Cardiac muscle cell (in vitro differentiated cells and primary cell): ENCODE measurements at regions not wholly inside any gene's neighbourhood (a gene's known extent, or its start where the extent isn't known, plus 50 kb on each side); places are given as distances from the start of the nearest gene placed in this dataset.
"Not testable (repeated sequence)": the region's sequence is repeated elsewhere in the genome, so short reads cannot be mapped to it uniquely, and the experiment has no call there.

ENCODE experiments used
- DNase-seq, 2 donors: peaks; one replicate each; pipeline versions ENCODE4 v3.0.0 to v3.0.0-alpha.2; 2010 to 2017; ENCODE audit warnings: low read depth in 1 of 2, low spot score in 1 of 2
- H3K27ac ChIP-seq: fragments of 200-600 bp; sonication (generic); 2 replicates; pipeline ENCODE4 v1.5.1; 2016
- H3K27me3 ChIP-seq: fragments of 200-600 bp; sonication (generic); 2 replicates; pipeline ENCODE4 v1.6.0; 2016; ENCODE audit warnings: control low read depth
- H3K36me3 ChIP-seq: fragments of 200-600 bp; sonication (generic); 2 replicates; pipeline ENCODE4 v1.5.1; 2016; ENCODE audit warnings: control low read depth
- H3K4me1 ChIP-seq: fragments of 200-600 bp; sonication (generic); 2 replicates; pipeline ENCODE4 v1.8.1; 2017; ENCODE audit warnings: low read depth, mild to moderate bottlenecking, mixed run types
- H3K4me3 ChIP-seq: fragments of 200-600 bp; sonication (generic); 2 replicates; pipeline ENCODE4 v1.5.1; 2016; ENCODE audit warnings: mild to moderate bottlenecking
- H3K9me3 ChIP-seq: fragments of 200-600 bp; sonication (generic); 2 replicates; pipeline ENCODE4 v1.5.1; 2017; ENCODE audit warnings: low read depth, mild to moderate bottlenecking, control low read depth
- CTCF ChIP-seq: IDR thresholded peaks from 2 replicates; pipeline ENCODE4 v1.5.1; 2012; ENCODE audit warnings: low read depth, mild to moderate bottlenecking, low read length

- Histone ChIP-seq H3K4me1 (peaks cover 9% of the 10 kb centered on the region), H3K4me3 (no peak overlapping the region), H3K27me3 (no peaks in the 10 kb centered on the region), H3K9me3 (no peaks in the 10 kb centered on the region), H3K36me3 (no peaks in the 10 kb centered on the region), H3K27ac (no peak overlapping the region)
- no peak for TF ChIP-seq CTCF
- DNase-seq: no peak
Measured at GRCh38 chr16:29314292-29314934, 92.1 kb downstream of the NPIPB11 start.

GRCh38 chr16:29313559-29314048 lies 92.9 kb downstream of the NPIPB11 start:
- H3K36me3 ChIP-seq: no peaks in the 10 kb centered on the region
- no peak for DNase-seq
- no peak overlapping the region for H3K27ac ChIP-seq
- no peaks in the 10 kb centered on the region for H3K27me3 ChIP-seq
- H3K4me3 ChIP-seq: no peak overlapping the region
- TF ChIP-seq CTCF: no peak
- no peaks in the 10 kb centered on the region for H3K9me3 ChIP-seq
- peaks cover 3% of the 10 kb centered on the region for H3K4me1 ChIP-seq

GRCh38 chr16:29312835-29313558 lies 93.5 kb downstream of the NPIPB11 start:
- Histone ChIP-seq H3K27me3 (no peaks in the 10 kb centered on the region), H3K4me3 (no peak overlapping the region), H3K36me3 (no peaks in the 10 kb centered on the region), H3K27ac (no peak overlapping the region), H3K4me1 (no peaks in the 10 kb centered on the region), H3K9me3 (no peaks in the 10 kb centered on the region)
- DNase-seq: no peak
- TF ChIP-seq CTCF: no peak

- H3K9me3 ChIP-seq, H3K27ac ChIP-seq, DNase-seq, H3K36me3 ChIP-seq, H3K4me3 ChIP-seq, H3K27me3 ChIP-seq, H3K4me1 ChIP-seq: not testable (repeated sequence)
Measured at GRCh38 chr16:29312345-29312675, 94.2 kb downstream of the NPIPB11 start.

- DNase-seq: no peak
- TF ChIP-seq CTCF: no peak
- H3K27ac ChIP-seq: no peak overlapping the region
- H3K9me3 ChIP-seq: no peaks in the 10 kb centered on the region
- H3K27me3 ChIP-seq: no peaks in the 10 kb centered on the region
- no peak overlapping the region for H3K4me3 ChIP-seq
- H3K4me1 ChIP-seq: no peaks in the 10 kb centered on the region
- no peaks in the 10 kb centered on the region for H3K36me3 ChIP-seq
Measured at GRCh38 chr16:29311461-29312344, 94.8 kb downstream of the NPIPB11 start.
